ENCODE measurements at regions not wholly inside any gene's neighbourhood (a gene's known extent, or its start where the extent isn't known, plus 50 kb on each side); places are given as distances from the start of the nearest gene placed in this dataset.
"Not testable (repeated sequence)": the region's sequence is repeated elsewhere in the genome, so short reads cannot be mapped to it uniquely, and the experiment has no call there.

DNA sequence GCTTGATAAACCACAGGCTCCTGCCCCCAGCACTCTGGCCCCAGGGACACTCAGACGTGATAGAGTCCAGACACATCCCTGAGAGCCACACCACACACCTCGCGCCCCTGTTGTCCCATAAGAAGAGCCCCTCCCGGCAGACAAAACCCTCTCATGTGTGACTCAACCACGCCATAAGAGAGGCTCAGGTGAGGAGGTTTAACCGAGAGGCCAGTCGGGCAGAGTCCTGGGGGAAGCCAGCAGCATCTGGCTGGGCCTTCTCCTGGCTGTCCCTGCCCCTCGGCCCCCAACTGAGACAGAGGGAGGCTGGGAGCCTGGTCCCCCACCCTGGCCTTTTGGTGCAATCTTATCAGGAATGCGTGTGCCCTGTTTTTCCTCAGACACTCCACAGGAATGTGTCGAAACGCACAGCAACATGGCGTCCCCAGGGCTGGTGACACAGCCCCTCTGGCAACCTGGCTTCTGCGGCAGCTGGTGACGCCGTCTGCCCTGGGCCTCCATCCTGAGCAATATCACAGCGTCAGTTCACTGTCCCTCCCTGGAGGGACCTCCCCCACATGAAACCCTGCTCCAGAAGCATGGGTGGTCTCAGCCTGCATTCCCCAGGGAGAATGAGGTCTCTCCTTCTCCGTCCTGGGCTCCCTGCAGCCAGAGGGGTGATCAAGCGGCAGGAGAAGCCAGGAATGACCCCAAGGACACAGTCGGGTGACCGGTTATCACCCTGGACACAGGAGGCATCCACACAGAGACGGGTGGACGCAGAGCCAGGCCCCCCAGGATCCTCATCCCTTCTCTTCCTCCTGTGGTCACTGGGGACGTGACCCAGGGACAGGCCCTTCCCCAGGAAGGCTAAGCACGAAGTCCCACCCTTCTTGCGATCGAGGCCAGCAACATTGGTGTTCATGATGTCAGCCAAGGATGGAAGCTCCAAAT, 156.6 kb upstream of the AFDN start:
- Histone ChIP-seq H3K36me3 (ENCODE audit: control insufficient read depth in 3 of 3, insufficient read depth in 2 of 3, low read depth in 1 of 3, low read length in 3 of 3) (no peaks in the 10 kb centered on the region), H3K4me3 (ENCODE audit: low read depth in 1 of 3, low read length in 3 of 3) (no peak overlapping the region), H3K4me1 (ENCODE audit: control insufficient read depth in 3 of 3, insufficient read depth in 2 of 3, low read depth in 1 of 3, low read length in 2 of 3) (peaks cover 0 to 29% (median 3%) of the 10 kb centered on the region in 3 donors), H3K9me3 (ENCODE audit: control insufficient read depth in 2 of 2, insufficient read depth in 1 of 2, low read depth in 1 of 2, low read length in 1 of 2) (peaks cover 0 to 8% of the 10 kb centered on the region in 2 donors), H3K27ac (ENCODE audit: low read depth in 1 of 3, low read length in 2 of 3) (no peak overlapping the region), H3K27me3 (ENCODE audit: control insufficient read depth in 3 of 3, insufficient read depth in 3 of 3, low read length in 3 of 3) (no peaks in the 10 kb centered on the region)
- FAIRE-seq (no peak), DNase-seq (no peak)
- WGBS, 3 donors, result 88 to 91% (median 88%) methylated on average over 26 of the region's 26 CpGs

DNA sequence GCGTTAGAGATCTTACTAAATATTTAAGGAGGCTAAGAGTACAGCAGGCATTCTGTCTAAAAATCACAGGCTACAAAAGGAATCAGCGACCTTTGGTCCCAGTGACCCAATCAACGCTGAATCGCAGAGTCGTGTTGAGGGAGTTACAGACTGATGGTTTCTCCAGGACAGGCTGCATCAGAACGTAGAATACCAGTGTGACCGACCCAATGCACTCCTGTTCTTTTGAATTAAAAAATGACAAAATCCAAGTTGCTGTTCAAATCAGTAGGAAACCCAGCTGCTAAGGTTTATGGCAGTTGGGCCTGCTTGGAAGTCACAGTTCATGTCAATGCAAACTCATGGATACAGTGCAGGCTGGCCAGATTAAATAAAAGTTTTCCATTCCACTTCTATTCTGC, 155.8 kb upstream of the AFDN start:
- Histone ChIP-seq H3K4me1 (ENCODE audit: control insufficient read depth in 3 of 3, insufficient read depth in 2 of 3, low read depth in 1 of 3, low read length in 2 of 3) (peaks cover 0 to 37% (median 3%) of the 10 kb centered on the region in 3 donors), H3K27me3 (ENCODE audit: control insufficient read depth in 3 of 3, insufficient read depth in 3 of 3, low read length in 3 of 3) (no peaks in the 10 kb centered on the region), H3K9me3 (ENCODE audit: control insufficient read depth in 2 of 2, insufficient read depth in 1 of 2, low read depth in 1 of 2, low read length in 1 of 2) (peaks cover 0 to 8% of the 10 kb centered on the region in 2 donors), H3K36me3 (ENCODE audit: control insufficient read depth in 3 of 3, insufficient read depth in 2 of 3, low read depth in 1 of 3, low read length in 3 of 3) (no peaks in the 10 kb centered on the region), H3K27ac (ENCODE audit: low read depth in 1 of 3, low read length in 2 of 3) (no peak overlapping the region), H3K4me3 (ENCODE audit: low read depth in 1 of 3, low read length in 3 of 3) (no peak overlapping the region)
- DNase-seq (peak; percentile 74 to 82), FAIRE-seq (no peak)
- 26 to 69% (median 42%) methylated on average over 7 of the region's 7 CpGs for WGBS, 3 donors

DNA sequence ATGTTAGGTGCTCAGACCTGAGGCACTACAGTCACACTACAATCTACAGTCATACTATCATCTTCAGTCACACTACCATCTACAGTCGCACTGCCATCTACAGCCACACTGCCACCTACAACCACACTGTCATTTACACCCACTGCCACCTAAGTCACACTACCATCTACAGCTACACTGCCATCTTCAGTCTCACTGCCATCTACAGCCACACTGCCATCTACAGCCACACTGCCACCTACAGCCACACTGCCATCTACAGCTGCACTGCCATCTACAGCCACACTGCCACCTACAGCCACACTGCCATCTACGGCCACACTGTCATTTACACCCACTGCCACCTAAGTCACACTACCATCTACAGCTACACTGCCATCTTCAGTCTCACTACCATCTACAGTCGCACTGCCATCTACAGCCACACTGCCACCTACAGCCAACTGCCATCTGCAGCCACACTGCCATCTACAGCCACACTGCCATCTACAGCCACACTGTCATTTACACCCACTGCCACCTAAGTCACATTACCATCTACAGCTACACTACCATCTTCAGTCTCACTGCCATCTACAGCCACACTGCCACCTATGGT, 155.2 kb upstream of the AFDN start:
- WGBS, 3 donors, result 94 to 98% (median 96%) methylated on average over 3 of the region's 3 CpGs
- H3K27ac ChIP-seq (ENCODE audit: low read depth in 1 of 3, low read length in 2 of 3), result not testable (repeated sequence)

DNA sequence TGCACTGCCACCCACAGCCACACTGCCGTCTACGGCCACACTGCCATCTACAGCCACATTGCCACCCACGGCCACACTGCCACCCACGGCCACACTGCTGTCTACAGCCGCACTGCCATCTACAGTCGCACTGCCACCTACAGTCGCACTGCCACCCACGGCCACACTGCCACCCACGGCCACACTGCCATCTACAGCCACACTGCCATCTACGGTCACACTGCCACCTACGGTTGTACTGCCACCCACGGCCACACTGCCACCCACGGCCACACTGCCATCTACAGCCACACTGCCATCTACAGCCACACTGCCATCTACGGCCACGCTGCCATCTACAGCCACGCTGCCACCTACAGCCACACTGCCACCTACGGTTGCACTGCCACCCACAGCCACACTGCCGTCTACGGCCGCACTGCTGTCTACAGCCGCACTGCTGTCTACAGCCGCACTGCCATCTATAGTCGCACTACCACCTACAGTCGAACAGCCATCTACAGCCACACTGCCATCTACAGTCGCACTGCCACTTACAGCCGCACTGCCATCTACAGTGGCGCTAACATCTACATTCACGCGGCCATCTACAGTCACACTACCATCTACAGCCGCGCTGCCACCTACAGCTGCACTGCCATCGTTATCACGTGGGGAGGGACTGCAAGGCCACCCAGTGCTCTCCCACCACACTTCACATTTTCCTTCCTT, 154.6 kb upstream of the AFDN start:
- FAIRE-seq (no peak), DNase-seq (no peak)
- H3K4me3 ChIP-seq (ENCODE audit: low read depth in 1 of 3, low read length in 3 of 3), result no peak overlapping the region
- H3K36me3 ChIP-seq (ENCODE audit: control insufficient read depth in 3 of 3, insufficient read depth in 2 of 3, low read depth in 1 of 3, low read length in 3 of 3), result no peaks in the 10 kb centered on the region
- H3K9me3 ChIP-seq (ENCODE audit: control insufficient read depth in 2 of 2, insufficient read depth in 1 of 2, low read depth in 1 of 2, low read length in 1 of 2), result peaks cover 0 to 8% of the 10 kb centered on the region in 2 donors
- no peaks in the 10 kb centered on the region for H3K27me3 ChIP-seq (ENCODE audit: control insufficient read depth in 3 of 3, insufficient read depth in 3 of 3, low read length in 3 of 3)
- peaks cover 4 to 49% (median 7%) of the 10 kb centered on the region in 3 donors for H3K4me1 ChIP-seq (ENCODE audit: control insufficient read depth in 3 of 3, insufficient read depth in 2 of 3, low read depth in 1 of 3, low read length in 2 of 3)
- 93 to 96% (median 95%) methylated on average over 33 of the region's 33 CpGs for WGBS, 3 donors
- no peak overlapping the region for H3K27ac ChIP-seq (ENCODE audit: low read depth in 1 of 3, low read length in 2 of 3)

More for the DNA sequence above, 155.2 kb upstream of the AFDN start:
- not testable (repeated sequence) for H3K9me3 ChIP-seq (ENCODE audit: control insufficient read depth in 2 of 2, insufficient read depth in 1 of 2, low read depth in 1 of 2, low read length in 1 of 2); H3K27me3 ChIP-seq (ENCODE audit: control insufficient read depth in 3 of 3, insufficient read depth in 3 of 3, low read length in 3 of 3); H3K4me3 ChIP-seq (ENCODE audit: low read depth in 1 of 3, low read length in 3 of 3); FAIRE-seq; H3K36me3 ChIP-seq (ENCODE audit: control insufficient read depth in 3 of 3, insufficient read depth in 2 of 3, low read depth in 1 of 3, low read length in 3 of 3); DNase-seq
- H3K4me1 ChIP-seq (ENCODE audit: control insufficient read depth in 3 of 3, insufficient read depth in 2 of 3, low read depth in 1 of 3, low read length in 2 of 3), result peaks cover 3 to 43% (median 3%) of the 10 kb centered on the region in 3 donors

DNA sequence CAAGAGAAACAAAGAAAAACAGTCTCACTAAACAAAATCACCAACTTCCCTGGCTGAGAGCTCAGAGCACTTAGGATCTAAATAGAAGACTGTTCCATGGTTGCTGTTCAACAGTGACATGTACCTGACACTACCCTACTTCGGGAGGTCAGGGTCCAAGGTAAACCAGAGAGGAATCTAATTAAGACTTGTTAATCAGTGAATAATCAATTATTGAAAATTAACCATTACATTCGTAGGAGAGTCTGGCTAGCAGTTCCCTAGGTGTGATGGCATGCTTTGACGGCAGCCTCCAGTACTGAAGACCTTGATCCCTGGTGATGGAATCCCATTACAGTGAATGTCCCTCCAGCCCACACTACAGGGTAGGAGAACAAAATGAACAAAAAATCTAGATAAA, 154.0 kb upstream of the AFDN start:
- Histone ChIP-seq H3K27me3 (ENCODE audit: control insufficient read depth in 3 of 3, insufficient read depth in 3 of 3, low read length in 3 of 3) (no peaks in the 10 kb centered on the region), H3K36me3 (ENCODE audit: control insufficient read depth in 3 of 3, insufficient read depth in 2 of 3, low read depth in 1 of 3, low read length in 3 of 3) (no peaks in the 10 kb centered on the region), H3K4me1 (ENCODE audit: control insufficient read depth in 3 of 3, insufficient read depth in 2 of 3, low read depth in 1 of 3, low read length in 2 of 3) (peaks cover 4 to 55% (median 7%) of the 10 kb centered on the region in 3 donors), H3K27ac (ENCODE audit: low read depth in 1 of 3, low read length in 2 of 3) (no peak overlapping the region), H3K4me3 (ENCODE audit: low read depth in 1 of 3, low read length in 3 of 3) (no peak overlapping the region), H3K9me3 (ENCODE audit: control insufficient read depth in 2 of 2, insufficient read depth in 1 of 2, low read depth in 1 of 2, low read length in 1 of 2) (peaks cover 0 to 8% of the 10 kb centered on the region in 2 donors)
- 46 to 85% (median 65%) methylated on average over 3 of the region's 3 CpGs for WGBS, 3 donors
- FAIRE-seq (no peak), DNase-seq (peak in 1 of 2 donors; percentile 52)

DNA sequence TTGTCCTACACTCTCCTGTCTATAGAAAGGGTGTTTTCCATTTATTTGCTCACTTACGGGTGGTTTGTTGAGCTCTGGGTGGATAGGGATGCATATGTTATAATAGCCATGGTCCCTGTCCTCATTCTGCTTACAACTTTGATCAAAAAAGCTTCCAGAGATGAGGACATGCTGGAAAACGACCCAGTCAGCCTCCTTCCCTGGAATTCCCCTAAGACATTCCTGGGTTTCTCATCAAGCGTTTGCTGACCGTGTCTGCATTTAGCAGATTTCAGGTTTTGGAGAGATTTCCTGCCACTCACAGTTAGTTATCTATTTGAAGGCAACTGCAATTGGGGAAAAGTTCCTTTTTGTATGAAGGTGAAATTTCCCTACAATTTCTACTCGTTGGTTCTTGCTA, 152.8 kb upstream of the AFDN start:
- Histone ChIP-seq H3K4me1 (ENCODE audit: control insufficient read depth in 3 of 3, insufficient read depth in 2 of 3, low read depth in 1 of 3, low read length in 2 of 3) (peaks cover 4 to 48% (median 7%) of the 10 kb centered on the region in 3 donors), H3K27me3 (ENCODE audit: control insufficient read depth in 3 of 3, insufficient read depth in 3 of 3, low read length in 3 of 3) (no peaks in the 10 kb centered on the region), H3K36me3 (ENCODE audit: control insufficient read depth in 3 of 3, insufficient read depth in 2 of 3, low read depth in 1 of 3, low read length in 3 of 3) (no peaks in the 10 kb centered on the region), H3K27ac (ENCODE audit: low read depth in 1 of 3, low read length in 2 of 3) (no peak overlapping the region), H3K9me3 (ENCODE audit: control insufficient read depth in 2 of 2, insufficient read depth in 1 of 2, low read depth in 1 of 2, low read length in 1 of 2) (peaks cover 0 to 8% of the 10 kb centered on the region in 2 donors), H3K4me3 (ENCODE audit: low read depth in 1 of 3, low read length in 3 of 3) (no peak overlapping the region)
- WGBS, 3 donors, result 73 to 81% (median 80%) methylated on average over 5 of the region's 5 CpGs
- FAIRE-seq (no peak), DNase-seq (no peak)

DNA sequence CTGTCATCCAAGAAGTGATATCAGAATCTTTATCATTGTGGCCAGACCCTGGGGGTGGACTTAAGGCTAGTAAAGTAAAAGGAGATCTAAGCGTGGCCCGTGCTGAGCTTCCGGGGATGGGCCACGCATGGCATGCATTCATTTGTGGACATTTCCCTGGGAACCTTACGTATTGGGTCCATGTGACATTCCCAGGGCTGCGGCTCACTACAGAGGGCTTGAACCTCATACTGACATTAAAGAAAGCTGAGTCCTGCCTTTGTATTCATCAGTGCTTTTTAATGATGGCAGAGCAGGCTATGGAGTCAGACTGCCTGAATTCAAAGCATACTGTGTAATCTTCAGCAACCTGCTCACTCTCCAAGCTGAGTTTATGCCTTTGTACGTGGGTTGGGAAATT, 152.2 kb upstream of the AFDN start:
- H3K4me3 ChIP-seq (ENCODE audit: low read depth in 1 of 3, low read length in 3 of 3), result no peak overlapping the region
- H3K9me3 ChIP-seq (ENCODE audit: control insufficient read depth in 2 of 2, insufficient read depth in 1 of 2, low read depth in 1 of 2, low read length in 1 of 2), result peaks cover 0 to 8% of the 10 kb centered on the region in 2 donors
- no peaks in the 10 kb centered on the region for H3K27me3 ChIP-seq (ENCODE audit: control insufficient read depth in 3 of 3, insufficient read depth in 3 of 3, low read length in 3 of 3)
- H3K36me3 ChIP-seq (ENCODE audit: control insufficient read depth in 3 of 3, insufficient read depth in 2 of 3, low read depth in 1 of 3, low read length in 3 of 3), result no peaks in the 10 kb centered on the region
- H3K27ac ChIP-seq (ENCODE audit: low read depth in 1 of 3, low read length in 2 of 3), result no peak overlapping the region
- H3K4me1 ChIP-seq (ENCODE audit: control insufficient read depth in 3 of 3, insufficient read depth in 2 of 3, low read depth in 1 of 3, low read length in 2 of 3), result peaks cover 4 to 50% (median 7%) of the 10 kb centered on the region in 3 donors
- FAIRE-seq, result no peak
- DNase-seq, result no peak
- WGBS, 3 donors, result 92 to 97% (median 95%) methylated on average over 7 of the region's 7 CpGs

DNA sequence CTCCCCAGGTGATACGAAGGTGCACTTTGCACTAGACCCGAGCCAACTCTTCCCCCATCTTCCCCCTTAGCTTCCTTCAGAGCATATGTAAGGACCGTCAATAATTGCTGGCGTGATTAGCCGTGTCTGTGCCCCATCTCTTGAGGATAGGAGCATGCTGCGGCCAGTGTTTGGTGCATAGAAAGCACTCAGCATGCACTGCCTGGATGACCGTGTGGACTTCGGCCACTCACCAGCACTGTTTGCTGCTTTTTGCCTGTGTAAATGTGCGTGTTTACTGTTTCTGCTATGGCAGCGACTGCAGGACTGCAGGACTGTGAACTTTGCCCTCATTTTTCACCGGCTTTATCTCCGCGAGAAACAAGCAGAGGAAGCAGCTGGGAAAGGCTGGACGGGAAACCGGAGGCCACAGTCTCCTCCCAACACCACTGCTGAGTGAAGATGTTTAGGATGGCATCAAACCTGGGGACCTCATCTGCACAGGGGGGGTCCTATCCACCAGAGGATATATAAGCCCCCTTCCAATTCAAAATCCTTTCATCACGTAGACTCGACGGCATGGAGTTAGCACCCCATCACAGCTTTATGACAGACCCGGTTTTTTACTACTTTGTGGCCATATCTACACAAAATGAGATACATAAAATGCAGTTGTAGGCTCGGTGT, 150.6 kb upstream of the AFDN start:
- H3K36me3 ChIP-seq (ENCODE audit: control insufficient read depth in 3 of 3, insufficient read depth in 2 of 3, low read depth in 1 of 3, low read length in 3 of 3), result peaks cover 0 to 5% (median 0%) of the 10 kb centered on the region in 3 donors
- peaks cover 0 to 3% (median 0%) of the 10 kb centered on the region in 3 donors for H3K27me3 ChIP-seq (ENCODE audit: control insufficient read depth in 3 of 3, insufficient read depth in 3 of 3, low read length in 3 of 3)
- no peak overlapping the region for H3K4me3 ChIP-seq (ENCODE audit: low read depth in 1 of 3, low read length in 3 of 3)
- H3K27ac ChIP-seq (ENCODE audit: low read depth in 1 of 3, low read length in 2 of 3), result peak overlapping the region; percentile 56 to 92 (median 75)
- FAIRE-seq (no peak), DNase-seq (peak; percentile 96)
- H3K9me3 ChIP-seq (ENCODE audit: control insufficient read depth in 2 of 2, insufficient read depth in 1 of 2, low read depth in 1 of 2, low read length in 1 of 2), result peaks cover 0 to 8% of the 10 kb centered on the region in 2 donors
- WGBS, 3 donors, result 11 to 32% (median 20%) methylated on average over 20 of the region's 20 CpGs
- H3K4me1 ChIP-seq (ENCODE audit: control insufficient read depth in 3 of 3, insufficient read depth in 2 of 3, low read depth in 1 of 3, low read length in 2 of 3), result peaks cover 4 to 37% (median 4%) of the 10 kb centered on the region in 3 donors

All from small intestine (tissue), 7 donors.